EL (cell line): ENCODE measurements at regions not wholly inside any gene's neighbourhood (a gene's known extent, or its start where the extent isn't known, plus 50 kb on each side); places are given as distances from the start of the nearest gene placed in this dataset.
"Not testable (repeated sequence)": the region's sequence is repeated elsewhere in the genome, so short reads cannot be mapped to it uniquely, and the experiment has no call there.

Source experiments
- DNase-seq: peaks from one replicate; pipeline ENCODE4 v3.0.0-alpha.2; 2016

- not testable (repeated sequence) for DNase-seq
Measured at GRCh38 chr12:75941661-75942060, 89.9 kb downstream of the PHLDA1 start.

GRCh38 chr12:75939016-75939642, 92.4 kb downstream of the PHLDA1 start:
- no peak for DNase-seq

- DNase-seq, result no peak
Measured at GRCh38 chr12:75938189-75938588, 93.4 kb downstream of the PHLDA1 start.

- no peak for DNase-seq
Measured at GRCh38 chr12:75937486-75937885, 94.1 kb downstream of the PHLDA1 start.

- DNase-seq, result no peak
Measured at GRCh38 chr12:75936515-75937440, 94.8 kb downstream of the PHLDA1 start.

- no peak for DNase-seq
Measured at GRCh38 chr12:75935539-75936242, 95.9 kb downstream of the PHLDA1 start.

- DNase-seq, result peak; percentile 70
Measured at GRCh38 chr12:75933101-75933500, 98.5 kb downstream of the PHLDA1 start.

GRCh38 chr12:75932241-75932640, 99.3 kb downstream of the PHLDA1 start:
- DNase-seq, result no peak

- peak; percentile 11 for DNase-seq
Measured at GRCh38 chr12:75923964-75924666, 107.5 kb downstream of the PHLDA1 start.

- no peak for DNase-seq
Measured at GRCh38 chr12:75922944-75923642, 108.5 kb downstream of the PHLDA1 start.

- DNase-seq, result no peak
Measured at GRCh38 chr12:75921622-75922289, 109.8 kb downstream of the PHLDA1 start.

GRCh38 chr12:75917715-75918114, 113.9 kb downstream of the PHLDA1 start:
- DNase-seq, result no peak

GRCh38 chr12:75917083-75917482, 114.5 kb downstream of the PHLDA1 start:
- no peak for DNase-seq

- no peak for DNase-seq
Measured at GRCh38 chr12:75913502-75914351, 117.8 kb downstream of the PHLDA1 start.

GRCh38 chr12:75909714-75910656, 121.6 kb downstream of the PHLDA1 start:
- DNase-seq, result no peak

- peak; percentile 47 for DNase-seq
Measured at GRCh38 chr12:75908961-75909605, 122.5 kb downstream of the PHLDA1 start.

GRCh38 chr12:75905922-75906321, 125.7 kb downstream of the PHLDA1 start:
- DNase-seq, result no peak

GRCh38 chr12:75900781-75901254, 130.8 kb downstream of the PHLDA1 start:
- DNase-seq, result no peak

GRCh38 chr12:75900226-75900625, 131.3 kb downstream of the PHLDA1 start:
- DNase-seq, result no peak
